ENCODE measurements at regions not wholly inside any gene's neighbourhood (a gene's known extent, or its start where the extent isn't known, plus 50 kb on each side); places are given as distances from the start of the nearest gene placed in this dataset.

DNA sequence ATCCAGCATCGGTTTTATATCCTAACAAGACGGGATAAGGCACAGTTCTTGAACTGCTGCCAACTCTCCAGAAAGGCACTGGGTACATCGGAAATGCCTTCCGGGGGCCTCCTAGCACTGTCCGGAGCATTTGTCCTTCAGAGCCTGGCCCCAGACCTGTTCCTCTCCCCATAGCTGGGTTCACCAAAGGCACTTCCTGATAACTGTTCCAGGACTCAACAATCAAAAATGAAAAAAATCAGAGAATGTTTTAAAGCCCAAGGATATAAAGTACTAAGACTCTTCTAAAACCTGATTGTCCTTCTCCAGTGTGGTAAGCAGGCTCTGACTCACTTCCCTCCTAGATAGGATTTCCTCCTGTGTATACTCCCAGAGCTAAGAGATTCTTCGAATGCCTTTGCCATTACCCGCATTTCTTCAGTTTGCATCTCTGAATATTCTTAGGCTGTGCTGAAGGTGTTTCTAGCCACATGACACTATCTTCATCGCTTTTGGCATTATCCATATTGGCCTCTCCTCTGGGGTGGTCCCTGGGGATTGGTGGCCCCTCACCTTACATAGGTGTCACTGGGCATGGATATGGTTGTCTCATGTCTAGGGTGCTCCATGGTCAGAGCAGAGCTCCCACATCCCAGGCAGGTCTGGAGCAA, 112.9 kb downstream of the ZBTB18 start:
- TF ChIP-seq POLR2A (IDR thresholded peaks at IDR 0.05) = no peak
- TF ChIP-seq, protein P1, sequence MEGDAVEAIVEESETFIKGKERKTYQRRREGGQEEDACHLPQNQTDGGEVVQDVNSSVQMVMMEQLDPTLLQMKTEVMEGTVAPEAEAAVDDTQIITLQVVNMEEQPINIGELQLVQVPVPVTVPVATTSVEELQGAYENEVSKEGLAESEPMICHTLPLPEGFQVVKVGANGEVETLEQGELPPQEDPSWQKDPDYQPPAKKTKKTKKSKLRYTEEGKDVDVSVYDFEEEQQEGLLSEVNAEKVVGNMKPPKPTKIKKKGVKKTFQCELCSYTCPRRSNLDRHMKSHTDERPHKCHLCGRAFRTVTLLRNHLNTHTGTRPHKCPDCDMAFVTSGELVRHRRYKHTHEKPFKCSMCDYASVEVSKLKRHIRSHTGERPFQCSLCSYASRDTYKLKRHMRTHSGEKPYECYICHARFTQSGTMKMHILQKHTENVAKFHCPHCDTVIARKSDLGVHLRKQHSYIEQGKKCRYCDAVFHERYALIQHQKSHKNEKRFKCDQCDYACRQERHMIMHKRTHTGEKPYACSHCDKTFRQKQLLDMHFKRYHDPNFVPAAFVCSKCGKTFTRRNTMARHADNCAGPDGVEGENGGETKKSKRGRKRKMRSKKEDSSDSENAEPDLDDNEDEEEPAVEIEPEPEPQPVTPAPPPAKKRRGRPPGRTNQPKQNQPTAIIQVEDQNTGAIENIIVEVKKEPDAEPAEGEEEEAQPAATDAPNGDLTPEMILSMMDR (IDR thresholded peaks at IDR 0.05) = no peak
- intact Hi-C loops (cut with DNase I; ENCODE audit: low total_unique reads) = no loop called here
- DNase-seq (ENCODE audit: low spot score in 2 of 2) = no peak
- WGBS, 2 donors = 58 to 63% methylated on average over 8 of the region's 8 CpGs
- H3K4me3 ChIP-seq (ENCODE audit: low read depth, poor library complexity, severe bottlenecking) = no peak overlapping the region

DNA sequence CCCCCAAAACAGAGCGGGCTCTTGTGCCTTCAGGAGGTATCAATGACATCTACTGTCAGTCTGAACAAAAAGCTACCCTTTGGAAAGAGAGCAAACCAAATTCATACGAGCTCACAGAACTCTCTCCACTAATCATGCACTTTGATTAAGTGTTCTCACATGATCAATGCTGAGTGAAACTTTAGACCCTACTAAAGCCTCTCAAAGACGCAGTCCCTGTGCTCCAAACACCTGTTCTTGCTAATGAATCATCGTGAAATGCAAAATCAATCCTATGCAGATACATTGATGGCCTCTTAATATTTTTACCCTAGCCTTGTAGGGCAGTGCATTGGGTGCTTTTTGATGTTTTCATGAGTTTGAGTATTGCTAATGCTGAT, 113.4 kb downstream of the ZBTB18 start:
- intact Hi-C loops (cut with DNase I; ENCODE audit: low total_unique reads) = no loop called here
- 77 to 91% methylated on average over 4 of the region's 4 CpGs for WGBS, 2 donors
- no peak overlapping the region for H3K4me3 ChIP-seq (ENCODE audit: low read depth, poor library complexity, severe bottlenecking)
- no peak for DNase-seq (ENCODE audit: low spot score in 2 of 2)
- TF ChIP-seq POLR2A (IDR thresholded peaks at IDR 0.05) = no peak
- TF ChIP-seq, protein P1 (IDR thresholded peaks at IDR 0.05) = no peak

DNA sequence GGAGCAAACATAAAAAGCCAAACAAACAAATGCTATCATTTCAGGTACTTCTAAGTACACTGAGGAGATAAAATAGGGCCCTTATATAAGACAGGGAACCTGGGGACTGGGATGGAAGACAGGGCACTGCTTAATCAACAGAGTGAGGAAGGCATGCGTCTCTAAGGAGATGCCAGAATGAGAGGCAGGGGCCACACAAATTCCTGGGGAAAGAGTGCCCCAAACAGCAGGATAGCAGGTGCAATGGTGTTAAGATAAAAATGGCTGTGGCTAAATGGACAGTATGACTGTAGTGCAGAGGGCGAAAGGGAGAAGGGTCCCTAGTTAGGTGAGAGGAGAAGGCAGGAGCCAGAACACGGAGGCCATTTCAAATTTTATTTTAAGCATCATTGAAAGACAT, 113.9 kb downstream of the ZBTB18 start:
- intact Hi-C loops (cut with DNase I; ENCODE audit: low total_unique reads) = no loop called here
- H3K4me3 ChIP-seq (ENCODE audit: low read depth, poor library complexity, severe bottlenecking) = no peak overlapping the region
- 93 to 94% methylated on average over 3 of the region's 3 CpGs for WGBS, 2 donors
- DNase-seq (ENCODE audit: low spot score in 2 of 2) = no peak
- TF ChIP-seq, protein P1 (IDR thresholded peaks at IDR 0.05) = no peak
- no peak for TF ChIP-seq POLR2A (IDR thresholded peaks at IDR 0.05)

DNA sequence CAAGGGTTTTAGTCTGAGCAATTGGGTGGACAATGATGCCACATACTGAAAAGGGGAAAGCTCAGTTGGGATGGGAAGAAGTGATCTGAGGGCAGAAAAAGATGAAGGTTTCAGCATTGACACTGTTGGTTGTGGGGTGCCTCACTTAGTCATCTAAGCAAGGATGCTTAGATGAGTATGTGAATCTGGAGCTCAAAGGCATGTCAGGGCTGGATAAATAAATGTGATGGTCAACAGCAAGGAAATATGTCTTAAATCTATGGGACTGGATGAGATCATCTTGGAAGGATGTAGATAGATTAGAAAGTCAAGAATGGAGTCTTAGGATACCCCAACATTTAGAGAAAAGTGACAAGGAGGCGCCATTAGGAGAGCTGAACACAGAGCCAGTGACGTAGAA, 114.6 kb downstream of the ZBTB18 start:
- intact Hi-C loops (cut with DNase I; ENCODE audit: low total_unique reads) = no loop called here
- TF ChIP-seq, protein P1 (IDR thresholded peaks at IDR 0.05) = no peak
- no peak for TF ChIP-seq POLR2A (IDR thresholded peaks at IDR 0.05)
- 84 to 98% methylated on average over 2 of the region's 2 CpGs for WGBS, 2 donors

DNA sequence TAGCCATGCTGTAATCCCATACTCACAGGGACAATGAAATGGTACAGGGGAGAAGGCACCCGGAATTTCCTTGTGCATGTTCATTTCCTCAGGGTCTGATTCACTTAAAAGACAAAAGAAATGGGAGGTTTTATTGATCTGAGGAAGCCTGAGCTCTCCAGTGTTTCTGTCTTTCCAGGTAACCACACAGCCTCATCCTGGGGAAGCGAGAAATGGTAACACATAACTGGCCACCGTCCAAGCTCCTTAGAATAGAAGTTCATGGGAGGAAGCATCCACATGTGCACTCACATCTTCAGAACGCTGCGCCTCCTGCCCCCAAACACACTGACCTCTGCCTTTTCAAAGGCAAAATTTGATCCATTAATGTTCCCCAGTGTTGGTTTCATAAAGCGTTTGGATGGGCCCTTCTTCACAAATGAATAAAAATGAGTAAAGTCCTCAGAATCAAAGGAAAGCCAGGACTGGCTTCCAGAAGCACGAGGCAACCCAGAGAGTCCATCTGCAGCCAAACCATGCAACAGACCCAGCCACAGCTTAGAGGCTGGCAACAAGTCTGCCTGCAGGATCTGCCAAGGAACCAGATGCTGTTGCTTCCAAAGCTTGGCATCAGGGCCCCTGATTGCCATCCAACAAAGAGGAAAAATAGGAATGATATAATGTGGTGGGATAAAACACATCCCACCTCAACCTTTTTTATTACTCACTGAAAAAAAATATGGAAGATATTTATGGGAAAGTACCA, 120.3 kb downstream of the ZBTB18 start:
- intact Hi-C loops (cut with DNase I; ENCODE audit: low total_unique reads) = no loop called here
- no peak overlapping the region for H3K4me3 ChIP-seq (ENCODE audit: low read depth, poor library complexity, severe bottlenecking)
- WGBS, 2 donors = 56 to 62% methylated on average over 7 of the region's 7 CpGs
- no peak for DNase-seq (ENCODE audit: low spot score in 2 of 2)
- no peak for TF ChIP-seq POLR2A (IDR thresholded peaks at IDR 0.05)
- TF ChIP-seq, protein P1 (IDR thresholded peaks at IDR 0.05) = no peak

More for the DNA sequence above, 114.6 kb downstream of the ZBTB18 start:
- H3K4me3 ChIP-seq (ENCODE audit: low read depth, poor library complexity, severe bottlenecking) = no peak overlapping the region
- DNase-seq (ENCODE audit: low spot score in 2 of 2) = no peak

Data from lower leg skin (tissue), 4 donors.